SIG-M5 treated with dmso at 0.1 percent for 504 hours (cell line): ENCODE measurements at regions not wholly inside any gene's neighbourhood (a gene's known extent, or its start where the extent isn't known, plus 50 kb on each side); places are given as distances from the start of the nearest gene placed in this dataset.
"Not testable (repeated sequence)": the region's sequence is repeated elsewhere in the genome, so short reads cannot be mapped to it uniquely, and the experiment has no call there.

Source experiments
- DNase-seq: peaks from one replicate; lab custom pipeline; 2025; ENCODE audit not compliant: unreplicated experiment; lab: John Stamatoyannopoulos, UW

DNA sequence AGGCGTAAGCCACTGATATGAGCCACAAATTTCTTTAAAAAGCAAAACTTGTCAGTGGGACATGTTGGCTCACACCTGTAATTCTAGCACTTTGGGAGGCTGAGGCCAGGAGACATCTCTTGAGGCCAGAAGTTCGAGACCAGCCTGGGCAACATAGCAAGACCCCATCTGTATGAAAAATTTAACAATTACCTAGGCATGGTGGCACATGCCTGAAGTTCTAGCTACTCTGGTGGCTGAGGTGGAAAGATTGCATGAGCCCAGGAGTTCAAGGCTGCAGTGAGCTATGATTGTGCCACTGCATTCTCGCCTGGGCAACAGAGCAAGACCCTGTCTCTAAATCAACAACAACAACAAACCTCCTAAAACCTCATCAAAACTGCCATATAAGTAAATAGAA, 147.6 kb upstream of the BARHL2 start:
- no peak for DNase-seq

DNA sequence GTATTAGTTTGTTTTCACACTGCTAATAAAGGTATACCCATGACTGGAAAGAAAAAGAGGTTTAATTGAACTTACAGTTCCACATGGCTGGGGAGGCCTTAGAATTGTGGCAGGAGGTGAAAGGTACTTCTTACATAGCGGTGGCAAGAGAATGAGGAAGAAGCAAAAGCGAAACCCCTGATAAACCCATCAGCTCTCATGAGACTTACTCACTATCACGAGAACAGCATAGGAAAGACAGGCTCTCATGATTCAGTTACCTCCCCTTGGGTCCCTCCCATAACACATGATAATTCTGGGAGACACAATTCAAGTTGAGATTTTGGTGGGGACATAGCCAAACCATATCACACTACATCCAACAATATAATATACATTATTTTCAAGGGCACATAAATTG, 145.7 kb upstream of the BARHL2 start:
- no peak for DNase-seq

DNA sequence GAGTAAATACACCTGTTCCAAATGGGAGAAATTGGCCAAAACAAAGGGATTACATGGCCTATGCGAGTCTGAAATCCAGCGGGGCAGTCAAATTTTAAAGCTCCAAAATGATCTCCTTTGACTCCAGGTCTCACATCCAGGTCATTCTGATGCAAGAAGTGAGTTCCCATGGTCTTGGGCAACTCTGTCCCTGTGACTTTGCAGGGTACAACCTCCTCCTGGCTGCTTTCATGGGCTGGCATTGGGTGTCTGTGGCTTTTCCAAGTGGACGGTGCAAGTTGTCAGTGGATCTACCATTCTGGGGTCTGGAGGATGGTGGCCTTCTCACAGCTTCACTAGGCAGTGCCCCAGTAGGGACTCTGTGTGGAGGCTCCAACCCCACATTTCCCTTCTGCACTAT, 144.3 kb upstream of the BARHL2 start:
- DNase-seq: not testable (repeated sequence)

DNA sequence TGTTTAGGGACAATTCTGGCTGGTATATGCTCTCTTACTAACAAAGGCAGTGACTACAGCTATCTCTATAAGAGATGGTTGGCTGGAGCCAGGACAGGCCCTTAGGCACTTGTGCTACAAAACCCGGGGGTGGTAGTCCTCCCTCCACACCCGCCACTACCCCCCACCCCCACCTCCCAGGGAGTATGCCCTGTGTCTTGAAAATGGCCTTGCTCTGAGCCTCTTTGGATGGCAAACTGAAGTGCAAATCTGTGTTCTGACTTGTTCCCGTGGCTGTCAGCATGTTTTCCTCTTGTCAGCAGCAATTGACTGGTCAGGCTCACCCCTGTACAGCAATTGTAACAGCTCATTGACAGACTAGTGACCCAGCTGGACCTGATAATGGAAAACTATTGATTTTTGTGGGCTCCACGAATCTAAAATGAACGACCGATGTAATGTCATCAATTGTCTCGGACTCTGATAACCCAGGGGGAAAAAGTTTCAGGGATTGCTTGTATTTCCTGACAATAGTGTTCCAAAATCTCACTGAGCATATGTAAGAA, 139.4 kb upstream of the BARHL2 start:
- no peak for DNase-seq

DNA sequence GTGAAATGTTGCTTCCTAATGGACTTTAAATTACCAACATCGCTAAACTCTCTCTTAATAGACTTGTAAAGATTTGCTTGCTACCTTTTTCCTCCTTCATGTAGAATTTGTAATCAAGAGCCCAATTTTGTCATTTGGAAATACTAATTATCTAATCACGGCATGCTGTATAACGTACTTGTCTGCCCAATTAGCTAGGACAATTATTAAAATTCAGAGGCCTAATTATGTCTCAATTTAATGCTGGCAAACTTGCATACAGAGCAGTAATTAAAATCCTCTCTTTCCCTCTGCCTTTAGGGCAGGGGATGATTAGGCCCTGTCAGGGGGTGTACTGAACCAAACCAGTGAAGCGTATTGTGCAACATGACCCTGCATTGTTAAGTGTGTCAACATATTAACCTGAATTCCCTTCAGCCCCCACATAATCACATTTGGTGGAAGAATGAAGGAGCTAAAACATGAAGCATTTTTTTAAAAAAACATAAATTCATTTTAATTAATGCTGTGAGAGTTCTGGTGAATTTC, 137.4 kb upstream of the BARHL2 start:
- DNase-seq: no peak

DNA sequence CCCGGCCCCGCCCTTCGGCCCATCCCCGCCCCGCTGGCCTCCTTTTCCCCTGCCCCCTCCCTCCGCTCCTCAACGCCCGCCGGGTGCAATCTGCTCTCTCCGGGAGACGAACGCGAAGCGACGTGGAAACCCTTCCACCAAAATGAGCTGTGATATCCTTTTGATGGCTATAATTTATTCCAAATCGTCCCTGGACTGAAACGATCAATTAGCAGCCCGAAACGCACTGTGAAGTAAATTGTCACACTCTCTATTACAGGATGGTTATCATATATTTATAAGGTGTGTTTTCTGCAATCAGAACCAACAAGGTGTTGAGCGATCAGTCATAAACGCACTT, 134.6 kb upstream of the BARHL2 start:
- no peak for DNase-seq

DNA sequence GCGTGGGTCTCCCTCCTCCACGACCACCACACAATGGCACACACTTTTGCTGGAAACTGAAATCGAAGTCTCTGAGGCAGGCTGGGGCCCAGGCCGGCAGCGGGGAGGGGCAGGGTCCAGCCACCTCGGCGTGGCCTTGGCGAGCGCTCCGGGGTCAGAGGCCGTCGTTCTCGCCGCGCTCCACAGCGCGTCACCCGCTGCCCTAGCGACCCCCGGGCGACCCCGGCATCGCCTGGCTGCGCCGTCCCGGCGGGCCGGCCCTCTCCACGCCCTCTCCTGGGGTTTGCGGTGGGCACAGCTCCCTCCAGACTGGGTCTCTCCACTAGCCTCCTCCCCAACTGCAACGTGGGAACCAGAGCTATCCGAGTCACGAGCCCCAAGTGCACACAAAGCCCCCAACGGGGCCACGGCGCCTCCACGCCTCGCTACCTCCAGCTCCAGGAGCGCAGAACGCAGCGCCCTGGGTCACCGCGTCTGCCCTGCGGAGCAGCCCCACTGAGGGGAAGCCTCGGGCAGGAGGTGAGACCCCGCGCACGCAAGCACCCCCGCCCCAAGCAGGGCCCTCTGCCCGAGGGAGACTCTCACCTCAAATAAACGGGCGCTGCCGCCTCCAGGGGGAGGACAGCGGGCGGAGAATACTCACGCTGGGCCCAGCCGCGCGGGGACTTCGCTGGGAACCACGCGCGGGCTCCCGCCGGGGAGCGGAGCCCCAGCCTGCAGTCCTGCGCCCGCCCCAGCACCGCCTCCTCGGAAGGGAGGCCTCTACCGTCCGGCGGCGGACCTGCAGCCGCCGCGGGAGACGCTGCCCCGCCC, 134.0 kb upstream of the BARHL2 start:
- DNase-seq: peak; percentile 69

DNA sequence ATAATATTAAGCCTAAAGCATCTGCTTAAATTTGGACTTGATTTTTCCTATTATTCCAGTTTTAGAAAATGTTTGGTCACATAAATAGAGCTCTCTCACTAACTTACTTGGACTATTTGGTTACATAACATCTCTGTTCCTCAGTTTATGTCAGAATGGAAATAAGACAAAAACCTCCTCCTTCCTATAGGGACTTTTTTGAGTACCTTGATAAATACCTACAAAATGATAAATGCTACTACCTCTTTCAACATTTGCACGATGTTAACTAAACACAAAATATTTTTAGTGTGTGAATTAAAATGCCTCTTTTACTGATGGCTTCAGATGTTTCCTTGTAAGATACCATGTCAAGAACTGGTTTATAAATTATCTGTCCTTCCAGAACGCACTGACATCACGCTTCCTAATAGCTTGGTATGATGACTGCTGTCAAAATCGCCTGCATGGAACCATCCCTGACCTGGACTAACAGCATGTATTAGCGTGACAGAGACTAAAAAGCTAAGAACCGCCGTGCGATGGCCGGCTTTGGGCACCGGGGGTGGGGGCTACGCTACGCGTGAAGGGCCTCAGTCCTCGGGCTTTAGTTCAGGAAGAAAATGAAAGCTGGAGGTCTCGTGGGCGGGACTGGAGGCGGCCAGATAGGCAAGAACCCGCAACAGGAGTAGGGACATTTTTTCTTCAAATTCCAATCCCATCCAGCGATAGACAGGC, 133.2 kb upstream of the BARHL2 start:
- no peak for DNase-seq

DNA sequence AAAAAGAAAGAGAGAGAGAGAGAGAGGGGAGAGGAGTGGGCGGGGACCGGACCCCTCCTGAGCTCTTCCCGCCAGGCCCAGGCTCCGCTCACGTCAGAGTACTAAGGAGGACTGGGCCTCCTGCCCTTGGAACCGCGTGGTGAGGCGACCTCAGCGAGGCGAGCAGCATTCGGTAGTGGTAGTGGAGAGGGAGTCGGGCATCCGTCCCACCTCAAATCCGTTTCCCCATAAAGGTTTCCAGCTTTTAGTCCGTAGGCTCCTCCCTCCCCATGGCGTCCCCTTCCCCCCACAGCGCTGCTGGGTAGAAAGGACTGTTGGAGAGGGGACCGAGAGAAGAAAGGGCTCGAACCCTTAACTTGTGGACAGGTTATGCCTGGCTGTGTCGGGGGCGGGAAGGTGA, 124.4 kb upstream of the BARHL2 start:
- DNase-seq: no peak

DNA sequence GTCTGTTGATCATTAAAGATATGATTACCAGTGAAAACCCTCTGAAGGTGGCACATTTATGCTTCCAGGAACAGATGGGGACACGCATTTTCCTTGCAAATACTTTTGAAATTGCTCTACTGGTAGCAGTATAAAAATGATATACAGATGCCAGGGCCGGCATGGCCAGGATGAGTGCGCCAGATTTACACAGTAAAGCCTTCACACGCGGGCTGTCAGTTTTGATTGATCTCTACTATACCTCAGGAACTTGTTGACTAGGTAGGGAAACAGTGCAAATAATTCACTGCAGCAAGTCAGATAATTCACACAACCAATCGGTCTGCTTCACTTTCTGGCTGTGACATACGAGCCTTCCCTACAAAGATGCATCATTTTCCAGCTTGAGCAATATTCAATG, 123.2 kb upstream of the BARHL2 start:
- DNase-seq: no peak

DNA sequence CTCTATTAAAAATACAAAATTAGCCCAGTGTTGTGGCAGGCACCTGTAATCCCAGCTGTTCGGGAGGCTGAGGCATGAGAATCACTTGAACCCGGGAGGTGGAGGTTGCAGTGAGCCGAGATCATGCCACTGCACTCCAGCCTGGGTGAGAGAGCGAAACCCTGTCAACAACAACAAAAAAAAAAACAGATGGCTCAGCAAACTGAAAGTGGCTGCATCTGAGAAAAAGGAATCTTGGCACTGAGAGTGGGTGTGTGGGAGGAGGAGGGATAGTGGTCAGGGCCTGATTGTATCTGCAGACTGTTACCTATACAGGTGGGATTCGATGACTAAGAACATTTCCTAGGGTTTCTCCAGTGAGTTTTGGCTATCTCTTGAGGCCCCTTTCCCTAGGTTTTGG, 122.2 kb upstream of the BARHL2 start:
- DNase-seq: no peak

DNA sequence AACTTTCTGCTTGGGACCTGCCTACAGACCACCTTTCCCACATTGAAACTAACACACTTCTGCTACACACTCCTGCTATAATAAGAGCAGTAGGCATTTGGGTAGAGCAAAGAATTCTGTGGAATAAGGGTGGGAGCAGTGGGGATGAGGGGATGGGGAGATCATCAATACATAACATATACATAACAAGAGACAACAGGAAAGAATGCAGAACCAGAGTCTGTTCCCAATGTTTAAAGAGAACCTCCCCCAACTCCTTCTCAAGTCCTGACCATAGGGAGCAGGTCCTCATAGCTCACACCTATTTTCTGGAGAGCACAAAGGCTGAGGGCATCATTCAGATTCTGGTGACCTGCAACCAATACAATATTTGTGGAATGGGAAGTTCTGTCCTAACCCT, 121.6 kb upstream of the BARHL2 start:
- DNase-seq: no peak

DNA sequence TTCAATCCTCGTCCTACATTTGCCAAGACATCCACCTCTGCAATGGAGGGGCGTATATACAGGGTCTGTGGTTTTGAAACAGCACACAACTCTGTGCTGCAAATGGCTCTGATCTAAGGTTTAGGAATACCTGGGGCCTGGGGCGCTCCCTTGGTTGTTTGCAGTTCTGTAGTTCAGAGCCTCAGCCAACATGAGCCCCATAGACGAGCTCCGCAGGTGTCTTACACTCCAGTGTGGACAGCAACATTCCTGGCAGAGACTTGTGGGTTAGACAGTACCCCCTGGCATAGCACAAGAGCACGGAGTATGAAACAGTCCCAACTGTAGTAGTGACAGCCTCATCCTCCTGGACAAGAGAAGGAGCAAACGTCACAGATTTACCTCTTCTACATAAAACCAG, 120.3 kb upstream of the BARHL2 start:
- no peak for DNase-seq

DNA sequence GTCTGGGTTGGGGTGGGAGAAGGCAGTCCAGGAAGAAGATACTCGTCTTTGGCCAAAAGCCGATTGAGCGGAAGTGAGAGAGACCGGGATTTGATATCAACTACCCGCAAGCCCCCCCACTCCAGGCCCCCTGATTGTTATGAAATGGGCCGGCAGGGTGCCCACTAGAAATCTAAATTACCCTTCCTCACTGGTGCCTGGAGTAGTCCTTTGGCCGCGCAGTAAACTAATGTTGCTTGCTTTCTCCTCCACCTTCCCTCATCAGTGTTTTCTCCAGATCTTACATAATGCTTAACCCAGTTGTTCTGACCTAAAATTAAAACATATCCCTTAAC, 119.2 kb upstream of the BARHL2 start:
- DNase-seq: no peak

DNA sequence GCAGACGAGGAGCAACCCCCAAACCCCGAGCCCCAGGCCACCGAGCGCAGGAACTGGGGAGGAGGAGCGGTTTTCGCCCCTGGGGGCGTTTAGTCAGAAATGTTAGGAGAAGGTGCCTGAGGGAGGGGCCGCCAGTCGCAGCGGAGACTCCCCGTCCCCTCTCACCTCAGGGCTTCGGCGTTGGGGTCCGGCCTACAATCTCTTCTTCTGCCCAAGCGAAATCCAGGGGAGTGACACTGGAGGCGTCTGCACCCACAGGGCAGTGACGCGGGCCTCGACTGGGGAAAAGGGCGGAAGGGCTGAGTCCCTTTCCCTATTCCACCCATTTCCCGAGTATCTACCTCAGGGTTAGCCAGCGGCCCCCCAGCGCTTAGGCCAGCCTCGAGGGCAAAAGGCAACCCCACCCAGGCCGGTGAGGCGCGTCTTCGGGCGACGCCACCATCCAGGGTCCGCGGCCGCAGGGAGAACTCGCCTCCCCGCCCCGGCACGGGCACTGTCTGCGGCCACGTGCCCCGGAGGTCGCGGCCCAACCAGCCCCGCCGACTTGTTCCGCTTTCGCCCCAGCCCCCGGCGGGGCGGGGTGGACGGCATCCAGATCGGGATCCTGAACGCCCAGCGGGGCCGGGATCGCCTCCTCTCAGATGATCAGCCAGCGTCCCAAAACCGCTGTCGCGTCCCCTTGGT, 118.7 kb upstream of the BARHL2 start:
- no peak for DNase-seq

DNA sequence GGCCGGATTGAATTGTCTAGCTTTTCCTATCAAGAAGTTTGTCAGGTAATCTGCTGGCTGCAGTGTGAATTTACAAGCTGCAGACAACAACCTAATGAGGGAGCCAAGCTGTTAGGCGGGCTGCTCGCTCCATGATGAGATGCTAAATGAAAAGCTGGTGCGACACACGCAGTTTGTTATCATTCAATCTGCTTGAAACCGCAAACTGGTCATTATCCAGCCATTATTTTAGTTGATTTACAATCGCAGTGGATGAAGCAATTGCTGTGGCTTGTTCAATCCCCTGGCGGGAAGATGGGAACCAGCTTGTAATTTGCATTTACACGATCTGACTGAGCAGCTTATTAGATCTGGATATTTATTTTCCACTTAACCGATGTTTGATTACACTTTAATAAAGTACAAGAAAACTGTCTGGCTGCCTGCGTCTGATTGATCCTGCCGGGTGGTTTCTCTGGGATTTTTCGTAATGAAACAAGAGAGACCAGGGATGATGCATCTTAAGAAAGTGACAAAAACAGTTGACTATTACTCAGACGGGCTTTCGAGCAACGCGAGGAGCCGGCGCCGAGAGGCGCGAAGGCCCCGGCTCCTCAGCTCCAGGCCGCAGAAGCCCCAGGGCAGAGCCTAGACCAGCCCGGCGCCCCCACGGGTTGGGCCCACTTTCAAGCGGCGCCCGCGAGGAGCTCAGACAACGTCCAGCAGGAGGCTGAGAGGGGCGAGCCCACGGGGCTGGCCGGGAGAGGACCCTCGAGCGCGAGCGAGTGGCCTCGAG, 118.0 kb upstream of the BARHL2 start:
- DNase-seq: no peak

DNA sequence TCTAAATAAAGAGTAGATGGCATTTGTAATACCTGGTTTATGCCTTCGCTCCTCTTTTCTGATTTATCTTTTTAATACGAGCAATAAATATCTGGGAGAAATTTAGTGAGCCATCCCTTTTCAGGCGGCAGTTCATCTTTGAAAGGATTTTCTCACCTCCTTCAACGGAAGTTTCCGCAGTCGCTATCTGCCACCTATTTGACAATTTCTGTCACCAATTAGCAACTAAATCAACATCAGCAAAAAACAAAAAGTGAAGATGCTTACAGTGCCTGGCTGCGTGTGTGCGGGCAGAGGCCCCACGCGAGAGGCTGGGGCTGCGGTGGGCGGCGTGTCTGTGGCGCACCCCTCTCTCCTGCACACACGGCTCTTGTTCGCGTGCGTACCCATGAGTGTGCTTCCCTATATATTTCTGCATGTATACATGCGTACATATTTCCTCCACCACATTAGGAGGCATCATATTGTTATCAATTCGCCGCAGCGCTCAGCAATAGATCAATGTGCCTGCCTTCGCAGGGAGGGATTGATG, 117.3 kb upstream of the BARHL2 start:
- no peak for DNase-seq

DNA sequence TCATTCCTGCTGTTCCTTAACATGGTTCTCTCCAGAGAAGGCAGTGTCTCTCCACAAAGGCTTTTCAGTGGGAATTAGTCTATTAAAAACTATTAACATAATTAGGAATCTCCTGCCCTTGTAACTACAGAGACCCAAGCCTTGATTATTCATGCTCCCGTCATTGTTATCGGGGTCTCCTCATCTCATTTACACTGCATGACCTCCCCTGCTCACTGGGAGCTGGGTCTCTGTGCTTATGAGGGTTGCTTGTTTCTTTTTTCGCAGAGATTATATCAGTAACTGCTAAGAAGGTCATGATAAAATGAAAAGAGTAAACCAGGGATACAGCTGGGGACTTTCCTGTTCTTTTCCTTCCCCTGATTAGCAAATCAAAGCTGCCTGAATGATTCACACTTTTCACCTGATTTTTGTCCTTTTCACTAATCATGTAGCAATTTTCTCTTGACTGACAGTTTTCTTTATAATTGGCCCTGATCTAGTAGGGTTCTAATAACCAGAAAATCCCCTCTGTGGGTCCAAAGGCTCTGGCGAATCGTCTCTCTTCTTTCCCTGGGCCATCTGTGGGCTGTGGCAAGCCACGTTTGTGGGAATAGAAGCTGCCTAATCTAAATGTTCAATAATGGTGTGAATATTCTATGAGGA, 116.5 kb upstream of the BARHL2 start:
- DNase-seq: no peak

DNA sequence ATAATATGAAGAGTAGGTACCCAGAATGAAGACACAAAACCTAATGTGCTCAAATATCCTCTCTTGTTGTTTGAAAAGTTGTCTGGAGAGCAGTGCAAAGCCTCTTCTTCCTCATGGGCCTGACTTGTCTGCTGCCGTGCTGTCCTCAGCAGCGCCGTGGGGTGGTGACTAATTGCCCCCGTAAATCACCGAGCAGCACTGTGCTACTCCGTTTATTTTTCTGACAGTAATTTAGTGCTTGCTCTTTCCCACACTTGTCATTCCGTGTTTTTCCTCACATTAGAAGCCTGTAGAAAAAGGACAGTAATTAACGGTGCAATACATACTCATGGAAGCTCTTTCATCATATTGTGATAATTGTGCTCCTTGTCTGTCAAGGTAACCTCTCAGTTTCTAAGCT, 114.8 kb upstream of the BARHL2 start:
- no peak for DNase-seq

DNA sequence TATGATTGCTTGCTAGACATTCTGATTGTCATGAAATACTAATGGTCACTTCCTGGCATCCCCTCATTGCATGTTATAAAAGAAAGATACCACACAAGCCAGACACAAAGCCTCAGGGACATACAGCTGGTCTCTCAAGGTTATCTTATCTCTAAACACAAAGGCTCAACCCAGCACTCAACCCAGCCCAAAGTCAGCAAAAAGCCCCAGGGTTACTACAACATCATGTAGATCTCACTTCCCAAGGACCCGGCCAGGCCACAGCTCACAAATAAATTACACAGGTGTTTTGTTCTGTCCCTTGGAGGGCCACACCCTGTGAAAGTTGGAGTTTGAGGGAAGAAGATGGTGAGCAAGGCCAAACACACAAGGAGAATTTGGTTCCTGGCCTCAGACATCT, 109.7 kb upstream of the BARHL2 start:
- DNase-seq: no peak
